H1 (cell line): ENCODE measurements at regions not wholly inside any gene's neighbourhood (a gene's known extent, or its start where the extent isn't known, plus 50 kb on each side); places are given as distances from the start of the nearest gene placed in this dataset.
A peak's percentile ranks its signal among the peaks of the same experiment; 100 is the strongest.

Source experiments
- ASH2L ChIP-seq: fragments of 200-600, 300-600 bp; sonication (generic); IDR thresholded peaks from one replicate; pipeline ENCODE4 v1.7.1; 2017; ENCODE audit warnings: low read length
- ATF2 ChIP-seq: IDR thresholded peaks from 2 replicates; pipeline ENCODE4 v1.6.1; 2012; ENCODE audit warnings: low read length, inconsistent platforms
- BCL11A ChIP-seq, 2 experiments: IDR thresholded peaks; one replicate each; pipeline ENCODE4 v1.6.1; 2011; ENCODE audit warnings: low read depth in 2 of 2, low read length in 2 of 2, mild to moderate bottlenecking in 2 of 2
- CBX8 ChIP-seq: fragments of 300-800, 300-1000 bp; sonication (generic); IDR thresholded peaks from 2 replicates; pipeline ENCODE4 v1.7.1; 2016; ENCODE audit warnings: low read depth, low read length, borderline replicate concordance
- CEBPB ChIP-seq: IDR thresholded peaks from 2 replicates; pipeline ENCODE4 v1.6.1; 2012; ENCODE audit warnings: low read depth, low read length
- CHD1 ChIP-seq: IDR thresholded peaks from 2 replicates; pipeline ENCODE4 v1.6.1; 2012; ENCODE audit warnings: low read depth, low read length, improper control_type of control experiment
- FOSL1 ChIP-seq: IDR thresholded peaks from 2 replicates; pipeline ENCODE4 v1.6.1; 2011; ENCODE audit warnings: mild to moderate bottlenecking, low read depth, low read length, moderate library complexity; ENCODE audit not compliant: insufficient read depth
- JUN ChIP-seq: IDR thresholded peaks from 2 replicates; pipeline ENCODE4 v1.6.1; 2011; ENCODE audit warnings: low read depth, mild to moderate bottlenecking, improper control_type of control experiment, low read length
- KDM5A ChIP-seq: fragments of 200-600 bp; IDR thresholded peaks from 2 replicates; pipeline ENCODE4 v1.7.1; 2012; ENCODE audit warnings: mild to moderate bottlenecking, low read length, inconsistent platforms, mixed read lengths
- MAFK ChIP-seq: IDR thresholded peaks from 2 replicates; pipeline ENCODE4 v1.6.1; 2012; ENCODE audit warnings: low read depth, mild to moderate bottlenecking, improper control_type of control experiment, low read length
- RAD21 ChIP-seq, 2 experiments: IDR thresholded peaks in 1 of 2; conservative IDR thresholded peaks in 1 of 2; 2 replicates each; pipeline ENCODE4 v1.6.1; 2011; ENCODE audit warnings: low read depth in 2 of 2, low read length in 2 of 2, improper control_type of control experiment in 1 of 2, inconsistent platforms in 1 of 2, mild to moderate bottlenecking in 1 of 2, moderate library complexity in 1 of 2
- SIN3A ChIP-seq, 2 experiments: IDR thresholded peaks in 1 of 2; conservative IDR thresholded peaks in 1 of 2; 2 replicates each; pipeline ENCODE4 v1.6.1; 2011 to 2012; ENCODE audit warnings: low read length in 2 of 2, improper control_type of control experiment in 1 of 2, low read depth in 1 of 2, mild to moderate bottlenecking in 1 of 2
- SIX5 ChIP-seq: IDR thresholded peaks from 2 replicates; pipeline ENCODE4 v1.6.1; 2011; ENCODE audit warnings: mild to moderate bottlenecking, low read depth, low read length
- TAF7 ChIP-seq: optimal IDR thresholded peaks from 2 replicates; pipeline ENCODE3; 2011; ENCODE audit warnings: low read depth, mild to moderate bottlenecking, inconsistent platforms, low read length, moderate library complexity, borderline replicate concordance
- TF ChIP-seq, protein P1 (sequence below), 3 experiments: IDR thresholded peaks; 1 replicate in 2 of 3; 2 replicates in 1 of 3; pipeline versions ENCODE4 v1.5.1 to v1.6.1; 2011; ENCODE audit warnings: low read length in 3 of 3, mild to moderate bottlenecking in 3 of 3, inconsistent platforms in 2 of 3, low read depth in 1 of 3, moderate library complexity in 1 of 3; ENCODE audit not compliant: insufficient read depth in 1 of 3; ENCODE audit errors: control extremely low read depth in 1 of 3
- TF ChIP-seq, protein P2 (sequence below): IDR thresholded peaks from 2 replicates; pipeline ENCODE4 v1.6.1; 2011; ENCODE audit warnings: low read depth, mild to moderate bottlenecking, low read length; ENCODE audit not compliant: insufficient read depth
- TF ChIP-seq, protein P3 (sequence below): IDR thresholded peaks from 2 replicates; pipeline ENCODE4 v1.6.1; 2012; ENCODE audit warnings: inconsistent platforms

DNA sequence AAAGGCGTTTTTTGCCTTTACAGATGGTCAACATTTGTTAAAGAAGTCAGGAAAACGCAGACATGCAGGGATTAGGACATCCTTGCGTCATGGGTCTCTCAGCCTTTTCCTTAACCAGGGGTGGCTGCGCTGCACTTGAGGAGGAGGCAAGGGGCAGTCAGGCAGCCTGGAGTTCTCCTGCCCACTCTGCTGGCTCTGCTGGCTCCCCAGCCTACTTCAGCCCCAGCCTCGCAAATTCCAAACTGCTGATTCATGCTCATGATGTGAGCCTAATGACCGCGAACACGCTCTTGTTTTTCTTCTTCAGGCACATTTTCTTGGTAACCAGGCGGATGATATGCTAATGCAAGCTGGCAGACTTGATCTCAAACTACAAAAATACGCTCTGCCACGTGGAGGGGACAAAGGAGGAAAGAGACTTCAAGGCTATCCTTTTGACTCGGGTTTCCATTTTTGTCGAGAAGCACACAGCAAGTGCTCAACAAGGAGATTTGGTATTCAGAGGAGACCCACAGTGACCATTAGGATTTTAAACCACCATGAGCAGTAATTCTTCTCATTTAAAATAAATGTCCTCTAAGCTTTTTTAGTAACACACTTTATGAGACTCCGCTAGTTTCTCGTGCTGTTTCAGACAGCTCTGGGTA lies 290.3 kb upstream of the STXBP5 start (continued):
- TF ChIP-seq, protein P1, sequence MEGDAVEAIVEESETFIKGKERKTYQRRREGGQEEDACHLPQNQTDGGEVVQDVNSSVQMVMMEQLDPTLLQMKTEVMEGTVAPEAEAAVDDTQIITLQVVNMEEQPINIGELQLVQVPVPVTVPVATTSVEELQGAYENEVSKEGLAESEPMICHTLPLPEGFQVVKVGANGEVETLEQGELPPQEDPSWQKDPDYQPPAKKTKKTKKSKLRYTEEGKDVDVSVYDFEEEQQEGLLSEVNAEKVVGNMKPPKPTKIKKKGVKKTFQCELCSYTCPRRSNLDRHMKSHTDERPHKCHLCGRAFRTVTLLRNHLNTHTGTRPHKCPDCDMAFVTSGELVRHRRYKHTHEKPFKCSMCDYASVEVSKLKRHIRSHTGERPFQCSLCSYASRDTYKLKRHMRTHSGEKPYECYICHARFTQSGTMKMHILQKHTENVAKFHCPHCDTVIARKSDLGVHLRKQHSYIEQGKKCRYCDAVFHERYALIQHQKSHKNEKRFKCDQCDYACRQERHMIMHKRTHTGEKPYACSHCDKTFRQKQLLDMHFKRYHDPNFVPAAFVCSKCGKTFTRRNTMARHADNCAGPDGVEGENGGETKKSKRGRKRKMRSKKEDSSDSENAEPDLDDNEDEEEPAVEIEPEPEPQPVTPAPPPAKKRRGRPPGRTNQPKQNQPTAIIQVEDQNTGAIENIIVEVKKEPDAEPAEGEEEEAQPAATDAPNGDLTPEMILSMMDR (IDR thresholded peaks at IDR 0.05; ENCODE audit: control extremely low read depth in 1 of 3, insufficient read depth in 1 of 3, low read depth in 1 of 3, low read length in 3 of 3) = no peak
- TF ChIP-seq KDM5A (no peak), JUN (peak; percentile 87), RAD21 (IDR thresholded peaks at IDR 0.05 in 1 of 2, conservative IDR thresholded peaks at IDR 0.05 in 1 of 2; ENCODE audit: low read depth in 2 of 2, low read length in 2 of 2) (no peak; a peak in 1 of 4 replicates), FOSL1 (no peak), SIX5 (no peak), TAF7 (no peak), CHD1 (no peak), ASH2L (no peak), SIN3A (conservative IDR thresholded peaks at IDR 0.05 in 1 of 2, IDR thresholded peaks at IDR 0.05 in 1 of 2; ENCODE audit: low read depth in 1 of 2, low read length in 2 of 2) (no peak), BCL11A (IDR thresholded peaks at IDR 0.05; ENCODE audit: low read depth in 2 of 2, low read length in 2 of 2) (no peak), MAFK (peak; percentile 74; the same call in 1 of the 2 replicates), CBX8 (no peak), ATF2 (no peak), CEBPB (peak; percentile 47; the same call in 1 of the 2 replicates)
- TF ChIP-seq, protein P2, sequence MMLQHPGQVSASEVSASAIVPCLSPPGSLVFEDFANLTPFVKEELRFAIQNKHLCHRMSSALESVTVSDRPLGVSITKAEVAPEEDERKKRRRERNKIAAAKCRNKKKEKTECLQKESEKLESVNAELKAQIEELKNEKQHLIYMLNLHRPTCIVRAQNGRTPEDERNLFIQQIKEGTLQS = no peak
- TF ChIP-seq, protein P3, sequence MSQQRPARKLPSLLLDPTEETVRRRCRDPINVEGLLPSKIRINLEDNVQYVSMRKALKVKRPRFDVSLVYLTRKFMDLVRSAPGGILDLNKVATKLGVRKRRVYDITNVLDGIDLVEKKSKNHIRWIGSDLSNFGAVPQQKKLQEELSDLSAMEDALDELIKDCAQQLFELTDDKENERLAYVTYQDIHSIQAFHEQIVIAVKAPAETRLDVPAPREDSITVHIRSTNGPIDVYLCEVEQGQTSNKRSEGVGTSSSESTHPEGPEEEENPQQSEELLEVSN = peak; percentile 73; the same call in 1 of the 2 replicates
